OCI-LY3 (cell line): ENCODE measurements at regions not wholly inside any gene's neighbourhood (a gene's known extent, or its start where the extent isn't known, plus 50 kb on each side); places are given as distances from the start of the nearest gene placed in this dataset.

Experiments used
- CTCF ChIP-seq: fragments of 200-600, 300-600 bp; sonication (generic); IDR thresholded peaks from 2 replicates; pipeline ENCODE4 v1.5.1; 2014; ENCODE audit warnings: antibody characterized with exemption, low read length, low read depth
- EZH2phosphoT487 ChIP-seq: fragments of 200-600 bp; shearing (Covaris generic); IDR thresholded peaks from 2 replicates; pipeline ENCODE4 v1.6.1; 2018; ENCODE audit warnings: antibody characterized with exemption, mixed run types, low read depth

- no peak for TF ChIP-seq CTCF
- TF ChIP-seq EZH2phosphoT487 = no peak
Observed at GRCh38 chr11:92628401-92629292, 340.8 kb upstream of the MTNR1B start.
